ENCODE measurements at regions not wholly inside any gene's neighbourhood (a gene's known extent, or its start where the extent isn't known, plus 50 kb on each side); places are given as distances from the start of the nearest gene placed in this dataset.
"Not testable (repeated sequence)": the region's sequence is repeated elsewhere in the genome, so short reads cannot be mapped to it uniquely, and the experiment has no call there.

GRCh38 chr13:59399513-59399912, 764.2 kb downstream of the DIAPH3 start:
- no peak for DNase-seq (ENCODE audit: low read depth, low spot score)

- no peak for DNase-seq (ENCODE audit: low read depth, low spot score)
These were observed 759.4 kb downstream of the DIAPH3 start for GRCh38 chr13:59404331-59404730.

- not testable (repeated sequence) for DNase-seq (ENCODE audit: low read depth, low spot score)
These were observed 756.5 kb downstream of the DIAPH3 start for GRCh38 chr13:59407251-59407650.

- DNase-seq (ENCODE audit: low read depth, low spot score): no peak
These were observed 755.0 kb downstream of the DIAPH3 start for GRCh38 chr13:59408738-59409137.

GRCh38 chr13:59409211-59409610, 754.5 kb downstream of the DIAPH3 start:
- DNase-seq (ENCODE audit: low read depth, low spot score): no peak

- DNase-seq (ENCODE audit: low read depth, low spot score): no peak
These were observed 754.0 kb downstream of the DIAPH3 start for GRCh38 chr13:59409634-59410200.

GRCh38 chr13:59413126-59413525, 750.6 kb downstream of the DIAPH3 start:
- DNase-seq (ENCODE audit: low read depth, low spot score): no peak

GRCh38 chr13:59414006-59414405, 749.7 kb downstream of the DIAPH3 start:
- no peak for DNase-seq (ENCODE audit: low read depth, low spot score)

- DNase-seq (ENCODE audit: low read depth, low spot score): no peak
These were observed 748.2 kb downstream of the DIAPH3 start for GRCh38 chr13:59415498-59415897.

GRCh38 chr13:59416561-59416960, 747.2 kb downstream of the DIAPH3 start:
- no peak for DNase-seq (ENCODE audit: low read depth, low spot score)

GRCh38 chr13:59422646-59423045, 741.1 kb downstream of the DIAPH3 start:
- no peak for DNase-seq (ENCODE audit: low read depth, low spot score)

- no peak for DNase-seq (ENCODE audit: low read depth, low spot score)
These were observed 739.9 kb downstream of the DIAPH3 start for GRCh38 chr13:59423708-59424340.

GRCh38 chr13:59424661-59425060, 739.1 kb downstream of the DIAPH3 start:
- no peak for DNase-seq (ENCODE audit: low read depth, low spot score)

- no peak for DNase-seq (ENCODE audit: low read depth, low spot score)
These were observed 738.5 kb downstream of the DIAPH3 start for GRCh38 chr13:59425211-59425741.

- no peak for DNase-seq (ENCODE audit: low read depth, low spot score)
These were observed 728.7 kb downstream of the DIAPH3 start for GRCh38 chr13:59435024-59435423.

GRCh38 chr13:59437544-59438301, 726.0 kb downstream of the DIAPH3 start:
- no peak for DNase-seq (ENCODE audit: low read depth, low spot score)

GRCh38 chr13:59439776-59440428, 723.8 kb downstream of the DIAPH3 start:
- DNase-seq (ENCODE audit: low read depth, low spot score): no peak

GRCh38 chr13:59441068-59441467, 722.7 kb downstream of the DIAPH3 start:
- DNase-seq (ENCODE audit: low read depth, low spot score): not testable (repeated sequence)

- no peak for DNase-seq (ENCODE audit: low read depth, low spot score)
These were observed 722.0 kb downstream of the DIAPH3 start for GRCh38 chr13:59441596-59442280.

- DNase-seq (ENCODE audit: low read depth, low spot score): no peak
These were observed 721.3 kb downstream of the DIAPH3 start for GRCh38 chr13:59442461-59442860.

GRCh38 chr13:59442944-59443486, 720.7 kb downstream of the DIAPH3 start:
- DNase-seq (ENCODE audit: low read depth, low spot score): no peak
